ENCODE measurements at regions not wholly inside any gene's neighbourhood (a gene's known extent, or its start where the extent isn't known, plus 50 kb on each side); places are given as distances from the start of the nearest gene placed in this dataset.

GRCh38 chr5:86968301-86968753, 299.4 kb upstream of the RASA1 start:
- no peak for TF ChIP-seq POLR2AphosphoS5 (IDR thresholded peaks at IDR 0.05)
- peak in 3 of 5 experiments; percentile 13 to 22 (median 19) for TF ChIP-seq CTCF (IDR thresholded peaks at IDR 0.05)
- no peak for TF ChIP-seq EP300 (IDR thresholded peaks at IDR 0.05; ENCODE audit: low read depth)
